A549 (cell line): ENCODE measurements at regions not wholly inside any gene's neighbourhood (a gene's known extent, or its start where the extent isn't known, plus 50 kb on each side); places are given as distances from the start of the nearest gene placed in this dataset.

Source experiments
- ATAC-seq, 2 experiments: fragments of 200-7000 bp in 1 of 2; fragments of >200 bp in 1 of 2; cut with Nextera tagmentation in 1 of 2; cut with Tn5 transposase in 1 of 2; 3 replicates each; pipeline versions ENCODE4 v1.8.0 to v1.9.1; 2018 to 2020; ENCODE audit warnings: mild to moderate bottlenecking in 1 of 2, moderate library complexity in 1 of 2
- CTCF ChIA-PET: fragments of 300-600 bp; sonication (Branson Sonifier 250); formaldehyde crosslinking; extraction: SDS; loops from one replicate; lab custom pipeline; 2021; ENCODE audit warnings: antibody characterized with exemption, inconsistent platforms; lab: Yijun Ruan, JAX
- POLR2A ChIA-PET: fragments of 350-600 bp; formaldehyde crosslinking; extraction: SDS; loops from one replicate; lab custom pipeline; 2021; ENCODE audit warnings: antibody characterized with exemption, inconsistent platforms; lab: Yijun Ruan, JAX
- DNase-seq, 2 experiments: peaks; one replicate each; pipeline versions ENCODE4 v3.0.0 to v3.0.0-alpha.2; 2011 to 2016; ENCODE audit warnings: low read depth in 1 of 2, low spot score in 1 of 2
- FAIRE-seq: peaks from 2 replicates; lab custom pipeline; 2011; peaks lifted over from hg19 to GRCh38; lab: Jason Lieb, UNC
- H3K27ac ChIP-seq, 2 experiments: fragments of >200 bp; sonication (Bioruptor Twin); formaldehyde crosslinking; 3 replicates each; pipeline ENCODE4 v1.5.1; 2016 to 2017
- H3K4me1 ChIP-seq: fragments of >200 bp; sonication (Bioruptor Twin); formaldehyde crosslinking; 3 replicates; pipeline ENCODE4 v1.6.1; 2016
- H3K4me2 ChIP-seq: fragments of >200 bp; sonication (Bioruptor Twin); formaldehyde crosslinking; 3 replicates; pipeline ENCODE4 v1.6.1; 2016
- H3K4me3 ChIP-seq: fragments of >200 bp; sonication (Bioruptor Twin); formaldehyde crosslinking; 3 replicates; pipeline ENCODE4 v1.5.1; 2016
- H3K9me3 ChIP-seq: fragments of >200 bp; sonication (Bioruptor Twin); formaldehyde crosslinking; 3 replicates; pipeline ENCODE4 v1.6.1; 2016
- CBX2 ChIP-seq: fragments of 200-600 bp; sonication (generic); IDR thresholded peaks from 2 replicates; pipeline ENCODE4 v1.6.1; 2016; ENCODE audit warnings: low read depth, mild to moderate bottlenecking, borderline replicate concordance
- CBX8 ChIP-seq: fragments of 200-600 bp; sonication (generic); IDR thresholded peaks from 2 replicates; pipeline ENCODE4 v1.6.1; 2016
- CEBPB ChIP-seq, 2 experiments: fragments of >200 bp in 1 of 2; sonication (Bioruptor Twin) in 1 of 2; formaldehyde crosslinking in 1 of 2; IDR thresholded peaks; 2 replicates each; pipeline ENCODE4 v1.6.1; 2012 to 2016
- CHD2 ChIP-seq: fragments of 150-350 bp; IDR thresholded peaks from 2 replicates; pipeline ENCODE4 v1.6.1; 2014; ENCODE audit warnings: low read length; ENCODE audit not compliant: partially characterized antibody
- CHD4 ChIP-seq: fragments of 200-600 bp; sonication (generic); IDR thresholded peaks from 2 replicates; pipeline ENCODE4 v1.6.1; 2016; ENCODE audit warnings: antibody characterized with exemption, mild to moderate bottlenecking, borderline replicate concordance
- EHMT2 ChIP-seq: fragments of 200-600 bp; sonication (generic); IDR thresholded peaks from 2 replicates; pipeline ENCODE4 v1.6.1; 2016; ENCODE audit warnings: antibody characterized with exemption, low read depth, mild to moderate bottlenecking, moderate library complexity
- ELK1 ChIP-seq: fragments of 150-350 bp; IDR thresholded peaks from 2 replicates; pipeline ENCODE4 v1.6.1; 2014; ENCODE audit warnings: low read depth, mild to moderate bottlenecking, low read length
- EP300 ChIP-seq, 2 experiments: fragments of >200 bp; sonication (Bioruptor Twin); formaldehyde crosslinking; IDR thresholded peaks; 2 replicates in 1 of 2; 3 replicates in 1 of 2; pipeline ENCODE4 v1.6.1; 2016 to 2017
- FOSB ChIP-seq: fragments of 250-450 bp; sonication (Bioruptor Pico); IDR thresholded peaks from 2 replicates; pipeline ENCODE4 v1.5.0; 2020; ENCODE audit warnings: mild to moderate bottlenecking, moderate library complexity
- GATA3 ChIP-seq: IDR thresholded peaks from 2 replicates; pipeline ENCODE4 v1.6.1; 2012; ENCODE audit warnings: borderline replicate concordance
- HDAC2 ChIP-seq: fragments of 200-600 bp; sonication (generic); IDR thresholded peaks from 2 replicates; pipeline ENCODE4 v1.6.1; 2016
- HES2 ChIP-seq: fragments of >200 bp; sonication (Bioruptor Twin); formaldehyde crosslinking; IDR thresholded peaks from 2 replicates; pipeline ENCODE4 v1.6.1; 2016
- HEYL ChIP-seq: fragments of 250-450 bp; sonication (Bioruptor Pico); IDR thresholded peaks from 2 replicates; pipeline ENCODE4 v1.8.0; 2021; ENCODE audit warnings: mild to moderate bottlenecking, moderate library complexity
- HOXB5 ChIP-seq: fragments of 250-450 bp; sonication (Bioruptor Pico); IDR thresholded peaks from 2 replicates; pipeline ENCODE4 v1.5.0; 2020; ENCODE audit warnings: mild to moderate bottlenecking, moderate library complexity
- JUN ChIP-seq, 2 experiments: fragments of >200 bp; sonication (Bioruptor Twin); formaldehyde crosslinking; IDR thresholded peaks; 2 replicates in 1 of 2; 3 replicates in 1 of 2; pipeline ENCODE4 v1.6.1; 2016 to 2017
- JUNB ChIP-seq: fragments of >200 bp; sonication (Bioruptor Twin); formaldehyde crosslinking; IDR thresholded peaks from 2 replicates; pipeline ENCODE4 v1.6.1; 2016
- MAZ ChIP-seq: fragments of 150-350 bp; IDR thresholded peaks from 2 replicates; pipeline ENCODE4 v1.6.1; 2014; ENCODE audit warnings: antibody characterized with exemption, low read depth, low read length, borderline replicate concordance
- MYC ChIP-seq: IDR thresholded peaks from 2 replicates; pipeline ENCODE4 v1.6.1; 2012; ENCODE audit warnings: mild to moderate bottlenecking, inconsistent platforms, low read length, improper control_type of control experiment, borderline replicate concordance
- NFE2L2 ChIP-seq: fragments of 150-350 bp; conservative IDR thresholded peaks from 2 replicates; pipeline ENCODE4 v1.6.1; 2014; ENCODE audit warnings: low read length
- NPAS2 ChIP-seq: fragments of 250-450 bp; sonication (Bioruptor Pico); IDR thresholded peaks from 2 replicates; pipeline ENCODE4 v1.8.0; 2022; ENCODE audit warnings: mild to moderate bottlenecking, moderate library complexity, borderline replicate concordance
- NR3C1 ChIP-seq: fragments of >200 bp; sonication (Bioruptor Twin); formaldehyde crosslinking; IDR thresholded peaks from 3 replicates; pipeline ENCODE4 v1.6.1; 2017
- PBX3 ChIP-seq: IDR thresholded peaks from 2 replicates; pipeline ENCODE4 v1.6.1; 2012
- POLR2A ChIP-seq: IDR thresholded peaks from 2 replicates; pipeline ENCODE4 v1.6.1; 2012; ENCODE audit warnings: mild to moderate bottlenecking, low read length
- RCOR1 ChIP-seq: fragments of 150-350 bp; IDR thresholded peaks from 2 replicates; pipeline ENCODE4 v1.6.1; 2014; ENCODE audit warnings: antibody characterized with exemption, low read length, low read depth
- REST ChIP-seq: fragments of 200-600 bp; sonication (generic); IDR thresholded peaks from 2 replicates; pipeline ENCODE4 v1.6.1; 2016; ENCODE audit warnings: antibody characterized with exemption, mild to moderate bottlenecking, moderate library complexity
- RFX5 ChIP-seq: fragments of 450-650 bp; IDR thresholded peaks from 2 replicates; pipeline ENCODE4 v1.7.1; 2014; ENCODE audit warnings: antibody characterized with exemption, mild to moderate bottlenecking, moderate library complexity
- RNF2 ChIP-seq: fragments of 200-600 bp; sonication (generic); IDR thresholded peaks from 2 replicates; pipeline ENCODE4 v1.6.1; 2016; ENCODE audit warnings: low read depth, mild to moderate bottlenecking, antibody characterized with exemption, moderate library complexity, borderline replicate concordance
- SREBF2 ChIP-seq: fragments of 450-650 bp; IDR thresholded peaks from 2 replicates; pipeline ENCODE4 v1.6.1; 2014; ENCODE audit warnings: mild to moderate bottlenecking, moderate library complexity
- ZC3H11A ChIP-seq: fragments of 450-650 bp; IDR thresholded peaks from 2 replicates; pipeline ENCODE4 v1.6.1; 2014; ENCODE audit warnings: antibody characterized with exemption, mild to moderate bottlenecking
- ZSCAN20 ChIP-seq: fragments of 250-450 bp; sonication (Bioruptor Pico); IDR thresholded peaks from 2 replicates; pipeline ENCODE4 v1.8.0; 2022; ENCODE audit warnings: mild to moderate bottlenecking, moderate library complexity
- WGBS: methylation state at CpG from one replicate; pipeline ENCODE4 v1.1.6; 2017; ENCODE audit errors: missing lambda C conversion rate; 5-methylcytosine and 5-hydroxymethylcytosine counted together
- TF ChIP-seq, protein P1 (sequence below): fragments of 450-650 bp; IDR thresholded peaks from 2 replicates; pipeline ENCODE4 v1.6.1; 2014; ENCODE audit warnings: antibody characterized with exemption

DNA sequence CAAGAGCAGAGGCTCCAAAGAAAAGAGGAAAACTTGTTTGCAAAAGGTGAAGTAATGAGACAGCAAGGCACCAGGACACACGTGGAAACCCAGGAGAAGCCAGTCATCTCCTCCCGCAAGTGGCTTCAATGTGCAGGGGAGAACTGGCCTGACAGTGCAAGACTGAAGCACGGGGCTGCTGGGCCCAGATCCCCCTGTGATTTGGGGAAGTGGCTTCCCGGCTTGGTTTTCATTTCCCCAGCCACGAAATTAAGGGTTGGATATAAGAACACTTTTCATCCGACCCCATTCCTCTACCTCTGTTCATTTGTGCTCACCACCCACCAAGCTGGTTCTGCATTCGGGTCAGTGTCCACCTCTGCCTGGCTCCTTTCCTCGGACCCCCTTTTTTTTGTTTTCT is 306.4 kb downstream of the FGFR2 start:
- H3K9me3 ChIP-seq = no peaks in the 10 kb centered on the region
- 18% methylated on average over 8 of the region's 8 CpGs for WGBS
- no peak for FAIRE-seq
- H3K4me1 ChIP-seq = no peaks in the 10 kb centered on the region
- ChIA-PET CTCF (no interaction called here), POLR2A (no interaction called here)
- H3K27ac ChIP-seq = no peak overlapping the region
- H3K4me3 ChIP-seq = no peak overlapping the region
- DNase-seq = no peak
- H3K4me2 ChIP-seq = no peak overlapping the region
- ATAC-seq = no peak
- TF ChIP-seq EHMT2 (no peak), GATA3 (no peak), RNF2 (no peak), HOXB5 (CRISPR knock-in tag) (no peak), ZC3H11A (no peak), NR3C1 (no peak), HES2 (no peak), CBX2 (no peak), HEYL (CRISPR knock-in tag) (no peak), POLR2A (no peak), NFE2L2 (no peak), FOSB (CRISPR knock-in tag) (no peak), HDAC2 (no peak), CHD4 (no peak), MYC (no peak)

- TF ChIP-seq SREBF2 (no peak), PBX3 (no peak), CEBPB (IDR thresholded peaks at IDR 0.05) (no peak), RCOR1 (no peak), RNF2 (no peak), MAZ (no peak), CBX8 (no peak), ELK1 (no peak), REST (no peak), RFX5 (no peak), EP300 (IDR thresholded peaks at IDR 0.05) (no peak), CHD4 (no peak), JUN (IDR thresholded peaks at IDR 0.05) (no peak), POLR2A (no peak), JUNB (no peak), HEYL (CRISPR knock-in tag) (no peak), ZSCAN20 (CRISPR knock-in tag) (no peak), CHD2 (no peak), NPAS2 (CRISPR knock-in tag) (no peak)
- TF ChIP-seq, protein P1, sequence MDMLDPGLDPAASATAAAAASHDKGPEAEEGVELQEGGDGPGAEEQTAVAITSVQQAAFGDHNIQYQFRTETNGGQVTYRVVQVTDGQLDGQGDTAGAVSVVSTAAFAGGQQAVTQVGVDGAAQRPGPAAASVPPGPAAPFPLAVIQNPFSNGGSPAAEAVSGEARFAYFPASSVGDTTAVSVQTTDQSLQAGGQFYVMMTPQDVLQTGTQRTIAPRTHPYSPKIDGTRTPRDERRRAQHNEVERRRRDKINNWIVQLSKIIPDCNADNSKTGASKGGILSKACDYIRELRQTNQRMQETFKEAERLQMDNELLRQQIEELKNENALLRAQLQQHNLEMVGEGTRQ = no peak
- no peaks in the 10 kb centered on the region for H3K9me3 ChIP-seq
- WGBS = 23% methylated on average over 9 of the region's 9 CpGs
- no peak overlapping the region for H3K27ac ChIP-seq
- POLR2A ChIA-PET = no interaction called here
- FAIRE-seq = no peak
- ATAC-seq = no peak
- no peaks in the 10 kb centered on the region for H3K4me1 ChIP-seq
- CTCF ChIA-PET = no interaction called here
- no peak overlapping the region for H3K4me2 ChIP-seq
- H3K4me3 ChIP-seq = no peak overlapping the region
- DNase-seq = no peak
Observed at GRCh38 chr10:121292321-121292720, 305.9 kb downstream of the FGFR2 start.
